Neural crest cell (in vitro differentiated cells): ENCODE measurements at regions not wholly inside any gene's neighbourhood (a gene's known extent, or its start where the extent isn't known, plus 50 kb on each side); places are given as distances from the start of the nearest gene placed in this dataset.

Source experiments
- DNase-seq: peaks from one replicate; pipeline ENCODE4 v3.0.0; 2021; ENCODE audit warnings: low read depth, mixed read lengths, low spot score
- H3K27ac Mint-ChIP-seq: one replicate; pipeline ENCODE4 v1.8.0; 2021; ENCODE audit warnings: mild to moderate bottlenecking, mixed read lengths; ENCODE audit not compliant: unreplicated experiment
- H3K27me3 Mint-ChIP-seq: 2 replicates; pipeline ENCODE4 v1.8.0; 2021; ENCODE audit warnings: low read depth, mild to moderate bottlenecking, mixed read lengths
- H3K36me3 Mint-ChIP-seq: 2 replicates; pipeline ENCODE4 v1.8.0; 2021; ENCODE audit warnings: low read depth, mild to moderate bottlenecking, mixed read lengths
- H3K4me1 Mint-ChIP-seq: 2 replicates; pipeline ENCODE4 v1.8.0; 2021; ENCODE audit warnings: mixed read lengths
- H3K4me3 Mint-ChIP-seq: one replicate; pipeline ENCODE4 v1.8.0; 2021; ENCODE audit warnings: mild to moderate bottlenecking, mixed read lengths
- H3K9me3 Mint-ChIP-seq: 2 replicates; pipeline ENCODE4 v1.8.0; 2021; ENCODE audit warnings: mixed read lengths
- TF ChIP-seq, protein P1 (sequence below): fragments of 200-600 bp; sonication (generic); conservative IDR thresholded peaks from 2 replicates; pipeline ENCODE4 v1.5.0; 2021; ENCODE audit warnings: antibody characterized with exemption, mild to moderate bottlenecking

DNA sequence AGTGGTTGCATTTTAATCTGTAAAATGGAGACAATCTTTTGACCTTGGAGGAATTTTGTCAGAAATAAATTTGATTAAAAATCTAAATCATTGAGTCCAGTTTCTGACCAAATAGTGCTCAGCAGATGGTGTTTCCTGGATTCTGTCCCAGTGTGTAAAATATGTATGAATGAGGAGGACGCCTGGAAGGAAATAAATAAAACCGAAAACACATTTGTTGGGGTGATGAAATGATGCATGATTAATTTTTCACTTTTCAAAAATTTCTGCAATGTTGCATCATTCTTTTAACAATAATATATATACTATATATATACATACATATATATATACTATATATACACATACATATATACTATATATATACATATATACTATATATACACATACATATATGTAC is 261.1 kb upstream of the TRIB2 start:
- no peak overlapping the region for H3K27ac Mint-ChIP-seq

DNA sequence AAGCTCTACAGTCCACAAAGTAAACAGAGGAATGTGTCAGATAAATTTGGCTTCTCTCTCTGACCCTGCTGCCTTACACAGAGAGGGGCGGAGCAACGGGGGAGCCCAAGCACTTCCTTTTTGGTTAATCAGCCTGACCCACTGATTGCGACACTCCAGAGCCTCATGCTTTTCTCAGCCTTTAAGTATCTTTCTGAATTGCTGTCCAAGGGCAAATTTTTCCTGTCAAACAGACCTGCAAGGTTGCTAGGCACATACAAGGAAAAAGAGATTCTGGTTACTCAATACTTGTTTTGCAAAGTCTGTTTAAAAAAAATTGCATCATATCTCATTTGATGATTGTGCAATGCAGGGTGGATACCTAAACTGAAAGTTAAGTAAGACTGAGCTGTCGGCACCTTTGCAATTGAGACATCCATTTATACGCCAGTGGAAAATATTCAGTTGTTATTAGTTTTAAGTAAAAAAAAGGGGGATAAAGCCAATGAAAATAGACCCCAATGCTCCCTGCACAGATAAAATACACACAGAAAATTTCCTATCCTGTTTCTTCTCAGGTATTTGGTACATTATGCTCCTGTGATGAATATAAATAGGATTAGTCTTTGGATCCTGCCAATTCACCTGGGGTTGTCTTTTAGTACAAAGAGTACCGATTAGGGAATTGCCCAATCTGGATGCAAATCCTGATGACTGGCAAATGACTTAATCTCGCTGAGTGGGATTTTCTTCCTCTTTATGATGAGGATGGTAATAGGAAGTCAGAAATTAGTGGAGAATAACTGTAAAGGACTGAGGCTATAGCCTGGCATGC is 260.2 kb upstream of the TRIB2 start:
- TF ChIP-seq, protein P1, sequence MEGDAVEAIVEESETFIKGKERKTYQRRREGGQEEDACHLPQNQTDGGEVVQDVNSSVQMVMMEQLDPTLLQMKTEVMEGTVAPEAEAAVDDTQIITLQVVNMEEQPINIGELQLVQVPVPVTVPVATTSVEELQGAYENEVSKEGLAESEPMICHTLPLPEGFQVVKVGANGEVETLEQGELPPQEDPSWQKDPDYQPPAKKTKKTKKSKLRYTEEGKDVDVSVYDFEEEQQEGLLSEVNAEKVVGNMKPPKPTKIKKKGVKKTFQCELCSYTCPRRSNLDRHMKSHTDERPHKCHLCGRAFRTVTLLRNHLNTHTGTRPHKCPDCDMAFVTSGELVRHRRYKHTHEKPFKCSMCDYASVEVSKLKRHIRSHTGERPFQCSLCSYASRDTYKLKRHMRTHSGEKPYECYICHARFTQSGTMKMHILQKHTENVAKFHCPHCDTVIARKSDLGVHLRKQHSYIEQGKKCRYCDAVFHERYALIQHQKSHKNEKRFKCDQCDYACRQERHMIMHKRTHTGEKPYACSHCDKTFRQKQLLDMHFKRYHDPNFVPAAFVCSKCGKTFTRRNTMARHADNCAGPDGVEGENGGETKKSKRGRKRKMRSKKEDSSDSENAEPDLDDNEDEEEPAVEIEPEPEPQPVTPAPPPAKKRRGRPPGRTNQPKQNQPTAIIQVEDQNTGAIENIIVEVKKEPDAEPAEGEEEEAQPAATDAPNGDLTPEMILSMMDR: no peak
- no peak for DNase-seq
- Mint-ChIP-seq H3K36me3 (peaks cover 5% of the 10 kb centered on the region), H3K9me3 (peaks cover 6% of the 10 kb centered on the region), H3K4me3 (no peak overlapping the region), H3K4me1 (no peaks in the 10 kb centered on the region), H3K27ac (no peak overlapping the region), H3K27me3 (no peaks in the 10 kb centered on the region)

More for the DNA sequence above, 261.1 kb upstream of the TRIB2 start:
- H3K9me3 Mint-ChIP-seq: no peaks in the 10 kb centered on the region
- no peak overlapping the region for H3K4me3 Mint-ChIP-seq
- DNase-seq: no peak
- H3K4me1 Mint-ChIP-seq: no peaks in the 10 kb centered on the region
- no peaks in the 10 kb centered on the region for H3K27me3 Mint-ChIP-seq
- TF ChIP-seq, protein P1: no peak
- no peaks in the 10 kb centered on the region for H3K36me3 Mint-ChIP-seq

DNA sequence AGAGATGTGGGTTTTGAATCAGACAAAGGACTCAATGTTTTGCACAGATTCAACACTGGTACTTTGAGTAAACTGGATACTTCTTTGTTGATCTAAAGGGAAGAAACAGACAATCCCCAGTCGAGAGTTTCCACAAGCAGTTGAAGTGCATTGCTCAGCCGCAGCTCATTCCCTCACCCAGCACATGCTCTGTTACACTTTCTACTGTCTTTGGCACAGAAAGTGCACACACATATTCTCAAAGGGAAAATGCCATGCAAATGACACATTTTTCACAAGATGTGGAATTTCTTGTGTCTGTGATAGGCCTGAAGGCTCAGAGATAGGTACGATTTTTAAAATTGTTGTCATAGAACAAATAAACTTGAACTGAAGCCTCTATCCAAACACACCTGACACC is 258.9 kb upstream of the TRIB2 start:
- H3K27me3 Mint-ChIP-seq: no peaks in the 10 kb centered on the region
- peaks cover 6% of the 10 kb centered on the region for H3K36me3 Mint-ChIP-seq
- no peak overlapping the region for H3K4me3 Mint-ChIP-seq
- H3K4me1 Mint-ChIP-seq: no peaks in the 10 kb centered on the region
- no peak overlapping the region for H3K27ac Mint-ChIP-seq
- no peak for DNase-seq
- TF ChIP-seq, protein P1: no peak
- peaks cover 8% of the 10 kb centered on the region for H3K9me3 Mint-ChIP-seq

DNA sequence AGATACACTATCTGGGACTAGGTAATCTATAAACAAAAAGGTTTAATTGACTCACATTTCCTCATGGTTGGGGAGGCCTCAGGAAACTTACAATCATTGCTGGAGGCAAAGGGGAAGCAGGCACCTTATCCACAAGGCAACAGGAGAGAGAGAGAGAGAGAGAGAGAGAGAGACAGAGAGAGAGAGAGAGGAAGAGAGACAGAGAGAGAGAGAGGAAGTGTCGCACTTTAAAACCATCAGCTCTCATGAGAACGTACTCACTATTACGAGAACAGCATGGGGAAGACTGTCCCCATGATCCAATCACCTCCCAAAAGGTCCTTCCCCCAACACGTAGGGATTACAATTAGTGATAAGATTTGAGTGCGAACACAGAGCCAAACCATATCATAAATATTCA is 253.5 kb upstream of the TRIB2 start:
- Mint-ChIP-seq H3K27ac (no peak overlapping the region), H3K9me3 (peaks cover 8% of the 10 kb centered on the region), H3K4me3 (no peak overlapping the region), H3K36me3 (peaks cover 6% of the 10 kb centered on the region), H3K4me1 (no peaks in the 10 kb centered on the region), H3K27me3 (no peaks in the 10 kb centered on the region)
- DNase-seq: no peak
- TF ChIP-seq, protein P1: no peak

DNA sequence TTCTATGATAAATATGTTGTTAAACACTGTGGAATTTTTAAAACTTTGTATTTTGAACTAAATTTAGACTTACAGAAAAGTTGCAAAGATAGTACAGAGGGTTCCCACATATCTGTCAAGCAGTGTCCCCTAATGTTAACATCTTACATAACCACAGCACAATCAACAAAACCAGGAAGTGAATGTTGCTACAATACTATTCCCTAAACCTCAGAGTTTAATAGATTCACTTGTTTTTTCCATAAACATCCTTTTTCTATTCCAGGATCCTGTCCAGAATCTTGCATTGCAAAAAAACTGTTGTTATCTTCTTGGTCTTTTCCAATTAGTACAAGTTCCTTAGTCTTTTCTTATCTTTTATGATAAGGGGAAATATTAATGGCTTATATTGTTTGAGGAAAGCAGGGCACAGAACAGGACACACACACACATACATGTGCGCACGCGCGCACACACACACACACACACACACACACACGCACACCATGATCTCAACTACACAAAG is 251.1 kb upstream of the TRIB2 start:
- Mint-ChIP-seq H3K9me3 (peaks cover 8% of the 10 kb centered on the region), H3K4me1 (no peaks in the 10 kb centered on the region), H3K4me3 (no peak overlapping the region), H3K36me3 (peaks cover 6% of the 10 kb centered on the region), H3K27me3 (no peaks in the 10 kb centered on the region), H3K27ac (no peak overlapping the region)
- no peak for DNase-seq
- TF ChIP-seq, protein P1: no peak
